Mesenchymal stem cell (in vitro differentiated cells and primary cell): ENCODE measurements at regions not wholly inside any gene's neighbourhood (a gene's known extent, or its start where the extent isn't known, plus 50 kb on each side); places are given as distances from the start of the nearest gene placed in this dataset.

Experiments used
- DNase-seq: peaks from one replicate; pipeline ENCODE4 v3.0.0-alpha.2; 2013
- H2AFZ ChIP-seq: one replicate; pipeline ENCODE4 v1.6.1; 2013; ENCODE audit warnings: low read depth, mild to moderate bottlenecking, control low read depth, inconsistent platforms, low read length, moderate library complexity
- H2AK5ac ChIP-seq: 2 replicates; pipeline ENCODE4 v1.6.1; 2013; ENCODE audit warnings: low read length, moderate library complexity, mild to moderate bottlenecking, inconsistent platforms; ENCODE audit not compliant: severe bottlenecking
- H2BK120ac ChIP-seq: one replicate; pipeline ENCODE4 v1.6.1; 2013; ENCODE audit warnings: low read depth, mild to moderate bottlenecking, inconsistent platforms, low read length, moderate library complexity
- H2BK12ac ChIP-seq, 2 experiments: one replicate each; pipeline ENCODE4 v1.6.1; 2013; ENCODE audit warnings: inconsistent platforms in 2 of 2, low read length in 2 of 2, mild to moderate bottlenecking in 2 of 2, moderate library complexity in 2 of 2, control low read depth in 1 of 2
- H2BK15ac ChIP-seq: one replicate; pipeline ENCODE4 v1.6.1; 2013; ENCODE audit warnings: mild to moderate bottlenecking, low read depth, inconsistent platforms; ENCODE audit not compliant: poor library complexity, severe bottlenecking
- H2BK5ac ChIP-seq: 2 replicates; pipeline ENCODE4 v1.6.1; 2013; ENCODE audit warnings: low read depth, mild to moderate bottlenecking, low read length, control low read depth, inconsistent platforms; ENCODE audit not compliant: poor library complexity, severe bottlenecking
- H3K14ac ChIP-seq, 2 experiments: one replicate each; pipeline ENCODE4 v1.6.1; 2013; ENCODE audit warnings: inconsistent platforms in 2 of 2, low read length in 2 of 2, control low read depth in 1 of 2, mild to moderate bottlenecking in 1 of 2, moderate library complexity in 1 of 2
- H3K18ac ChIP-seq, 2 experiments: one replicate each; pipeline ENCODE4 v1.6.1; 2013; ENCODE audit warnings: inconsistent platforms in 2 of 2, low read length in 2 of 2, control low read depth in 1 of 2, low read depth in 1 of 2, mild to moderate bottlenecking in 1 of 2
- H3K23ac ChIP-seq, 2 experiments: one replicate each; pipeline ENCODE4 v1.6.1; 2013; ENCODE audit warnings: inconsistent platforms in 2 of 2, low read length in 2 of 2, mild to moderate bottlenecking in 2 of 2, moderate library complexity in 2 of 2, control low read depth in 1 of 2
- H3K27ac ChIP-seq: 2 replicates; pipeline ENCODE4 v1.5.1; 2013; ENCODE audit warnings: mild to moderate bottlenecking, moderate library complexity, low read length, control low read depth, inconsistent platforms; ENCODE audit not compliant: poor library complexity, severe bottlenecking
- H3K27me3 ChIP-seq, 2 experiments: 2 replicates each; pipeline versions ENCODE4 v1.6.1 to v1.7.0; 2013; ENCODE audit warnings: low read length in 2 of 2, mild to moderate bottlenecking in 2 of 2, moderate library complexity in 2 of 2, control low read depth in 1 of 2, inconsistent platforms in 1 of 2; ENCODE audit not compliant: control insufficient read depth in 1 of 2, insufficient read depth in 1 of 2
- H3K36me3 ChIP-seq, 2 experiments: 2 replicates each; pipeline versions ENCODE4 v1.6.1 to v1.7.0; 2013; ENCODE audit warnings: low read length in 2 of 2, control low read depth in 1 of 2, inconsistent platforms in 1 of 2, low read depth in 1 of 2, mild to moderate bottlenecking in 1 of 2; ENCODE audit not compliant: insufficient read depth in 2 of 2, control insufficient read depth in 1 of 2
- H3K4ac ChIP-seq, 2 experiments: one replicate each; pipeline ENCODE4 v1.6.1; 2013; ENCODE audit warnings: inconsistent platforms in 2 of 2, low read length in 2 of 2, mild to moderate bottlenecking in 2 of 2, moderate library complexity in 2 of 2, control low read depth in 1 of 2, low read depth in 1 of 2
- H3K4me1 ChIP-seq: 2 replicates; pipeline ENCODE4 v1.6.1; 2013; ENCODE audit warnings: low read depth, low read length, control low read depth; ENCODE audit not compliant: control insufficient read depth, insufficient read depth
- H3K4me2 ChIP-seq: 2 replicates; pipeline ENCODE4 v1.6.1; 2013; ENCODE audit warnings: low read length, mild to moderate bottlenecking, inconsistent platforms; ENCODE audit not compliant: poor library complexity, severe bottlenecking
- H3K4me3 ChIP-seq, 2 experiments: 2 replicates each; pipeline versions ENCODE4 v1.5.1 to v1.7.0; 2013; ENCODE audit warnings: low read length in 2 of 2, mild to moderate bottlenecking in 2 of 2, control low read depth in 1 of 2, low read depth in 1 of 2; ENCODE audit not compliant: insufficient read depth in 1 of 2
- H3K79me1 ChIP-seq: replicated peaks from 2 replicates; pipeline ENCODE4 v1.6.1; 2013; ENCODE audit warnings: mild to moderate bottlenecking, control low read depth, low read length, inconsistent platforms; ENCODE audit not compliant: poor library complexity, severe bottlenecking
- H3K9ac ChIP-seq: 2 replicates; pipeline ENCODE4 v1.7.0; 2013; ENCODE audit warnings: mild to moderate bottlenecking, low read length, moderate library complexity
- H3K9me3 ChIP-seq: 2 replicates; pipeline ENCODE4 v1.7.0; 2013; ENCODE audit warnings: mild to moderate bottlenecking, low read length; ENCODE audit not compliant: control insufficient read depth
- H4K8ac ChIP-seq: one replicate; pipeline ENCODE4 v1.6.1; 2013; ENCODE audit warnings: inconsistent platforms, mild to moderate bottlenecking, low read length, moderate library complexity
- H4K91ac ChIP-seq: one replicate; pipeline ENCODE4 v1.6.1; 2013; ENCODE audit warnings: mild to moderate bottlenecking, low read length, inconsistent platforms
- WGBS: methylation state at CpG from one replicate; pipeline ENCODE4 v1.1.7; 2013; ENCODE audit warnings: mixed read lengths; 5-methylcytosine and 5-hydroxymethylcytosine counted together

DNA sequence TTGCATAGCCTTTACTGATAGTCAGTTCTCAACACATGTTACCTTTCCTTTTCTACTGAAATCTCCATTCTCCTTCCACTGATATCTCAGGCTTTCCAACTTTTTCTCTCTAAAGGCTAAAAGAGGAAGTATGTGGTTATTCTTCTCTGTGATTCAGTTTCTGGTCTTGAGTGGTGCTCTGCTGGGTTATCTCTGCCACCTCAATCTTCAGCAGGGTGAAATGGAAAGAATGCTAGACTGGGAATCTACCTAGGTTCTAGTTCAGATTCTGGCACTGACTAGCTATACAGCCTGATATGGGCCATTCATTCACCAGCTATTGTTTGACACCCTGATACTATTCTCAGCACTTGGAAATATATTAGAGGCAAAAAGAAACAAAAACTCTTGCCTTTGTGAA lies 124.9 kb upstream of the GRIA1 start:
- H3K27me3 ChIP-seq, result no peaks in the 10 kb centered on the region
- H3K4ac ChIP-seq, result no peak overlapping the region
- no peak overlapping the region for H3K14ac ChIP-seq
- no peak overlapping the region for H4K8ac ChIP-seq
- DNase-seq, result no peak
- no peak overlapping the region for H2BK12ac ChIP-seq
- H3K9me3 ChIP-seq, result no peaks in the 10 kb centered on the region
- no peak overlapping the region for H3K27ac ChIP-seq
- no peak overlapping the region for H3K4me2 ChIP-seq
- H2BK5ac ChIP-seq, result no peak overlapping the region
- H3K9ac ChIP-seq, result no peak overlapping the region
- no peak overlapping the region for H3K4me3 ChIP-seq
- no peak overlapping the region for H3K23ac ChIP-seq
- H3K79me1 ChIP-seq, result no peaks in the 10 kb centered on the region
- no peak overlapping the region for H2AFZ ChIP-seq
- no peak overlapping the region for H3K18ac ChIP-seq
- no peak overlapping the region for H4K91ac ChIP-seq
- no peaks in the 10 kb centered on the region for H3K36me3 ChIP-seq
- no peak overlapping the region for H2BK15ac ChIP-seq
- no peaks in the 10 kb centered on the region for H3K4me1 ChIP-seq
- H2AK5ac ChIP-seq, result no peak overlapping the region
- H2BK120ac ChIP-seq, result no peak overlapping the region

DNA sequence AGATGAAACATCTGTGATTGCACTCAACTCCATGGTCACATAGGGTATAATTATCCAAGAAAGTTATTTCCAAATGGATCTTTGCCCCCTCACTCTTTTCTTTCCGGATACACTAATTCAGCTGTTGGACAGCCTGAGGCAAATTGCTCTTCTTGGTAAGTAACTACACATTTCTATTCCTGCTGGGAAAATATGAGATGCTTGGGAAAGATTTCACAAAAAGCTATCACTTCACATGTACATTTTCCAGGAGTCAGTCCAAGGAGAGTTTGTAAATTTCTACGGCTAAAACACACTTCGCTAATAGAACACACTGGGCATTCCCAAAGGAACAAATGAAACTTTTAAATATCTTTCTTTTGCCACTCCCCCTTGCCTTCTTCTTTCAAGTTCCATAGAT lies 123.0 kb upstream of the GRIA1 start:
- no peak overlapping the region for H3K18ac ChIP-seq
- no peaks in the 10 kb centered on the region for H3K27me3 ChIP-seq
- H3K27ac ChIP-seq, result no peak overlapping the region
- no peak overlapping the region for H4K8ac ChIP-seq
- 98% methylated on average over 2 of the region's 3 CpGs for WGBS
- H3K4me1 ChIP-seq, result no peaks in the 10 kb centered on the region
- H2AK5ac ChIP-seq, result no peak overlapping the region
- DNase-seq, result no peak
- H2BK12ac ChIP-seq, result no peak overlapping the region
- no peak overlapping the region for H3K14ac ChIP-seq
- H3K4me2 ChIP-seq, result no peak overlapping the region
- no peak overlapping the region for H3K9ac ChIP-seq
- no peak overlapping the region for H2BK15ac ChIP-seq
- no peak overlapping the region for H2BK120ac ChIP-seq
- H3K9me3 ChIP-seq, result no peaks in the 10 kb centered on the region
- H3K79me1 ChIP-seq, result no peaks in the 10 kb centered on the region
- H3K23ac ChIP-seq, result no peak overlapping the region
- H4K91ac ChIP-seq, result no peak overlapping the region
- H3K4me3 ChIP-seq, result no peak overlapping the region
- no peak overlapping the region for H2AFZ ChIP-seq
- H2BK5ac ChIP-seq, result no peak overlapping the region
- no peak overlapping the region for H3K4ac ChIP-seq
- no peaks in the 10 kb centered on the region for H3K36me3 ChIP-seq

DNA sequence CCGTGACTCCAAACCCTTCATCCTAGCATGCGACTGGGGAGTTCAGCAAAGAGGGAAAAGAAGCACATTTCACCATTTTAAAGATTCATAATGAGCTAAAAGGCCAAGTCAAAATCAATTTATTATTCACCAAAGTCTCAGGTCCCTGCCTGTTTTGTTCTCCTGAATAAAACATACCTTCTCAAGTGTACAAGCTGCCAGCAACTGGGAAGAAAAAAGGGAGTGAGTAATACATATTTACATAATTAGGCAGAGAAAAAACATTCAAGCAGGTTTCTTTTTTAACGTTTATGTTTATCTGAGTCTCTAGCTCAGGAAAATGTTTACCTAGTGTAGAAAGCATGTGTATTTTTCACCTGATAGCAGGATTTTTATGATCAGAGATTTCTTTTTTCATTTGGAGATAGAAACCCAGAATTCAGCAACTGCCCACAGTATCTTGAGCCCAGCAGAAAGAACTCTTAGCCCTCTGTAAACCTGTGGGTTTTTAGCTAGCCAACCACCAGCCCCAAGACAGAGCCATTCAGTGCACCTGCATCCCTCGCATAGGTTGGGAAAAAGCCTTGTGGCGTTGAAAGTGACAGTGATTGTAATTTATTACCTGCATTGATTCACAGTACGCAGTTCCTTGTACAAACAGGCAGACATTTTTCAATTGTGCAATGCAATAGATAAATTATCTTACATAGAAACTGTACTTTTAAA lies 117.9 kb upstream of the GRIA1 start:
- no peak overlapping the region for H2BK120ac ChIP-seq
- H2AFZ ChIP-seq, result no peak overlapping the region
- no peak overlapping the region for H2BK15ac ChIP-seq
- DNase-seq, result no peak
- no peak overlapping the region for H3K27ac ChIP-seq
- no peaks in the 10 kb centered on the region for H3K27me3 ChIP-seq
- no peaks in the 10 kb centered on the region for H3K36me3 ChIP-seq
- H2BK12ac ChIP-seq, result no peak overlapping the region
- no peak overlapping the region for H3K18ac ChIP-seq
- no peak overlapping the region for H3K4me2 ChIP-seq
- H2BK5ac ChIP-seq, result no peak overlapping the region
- no peak overlapping the region for H3K23ac ChIP-seq
- no peaks in the 10 kb centered on the region for H3K4me1 ChIP-seq
- H3K4ac ChIP-seq, result no peak overlapping the region
- H3K9ac ChIP-seq, result no peak overlapping the region
- H3K9me3 ChIP-seq, result no peaks in the 10 kb centered on the region
- H4K91ac ChIP-seq, result no peak overlapping the region
- WGBS, result 85% methylated on average over 3 of the region's 6 CpGs
- H3K14ac ChIP-seq, result no peak overlapping the region
- H4K8ac ChIP-seq, result no peak overlapping the region
- no peak overlapping the region for H2AK5ac ChIP-seq
- no peak overlapping the region for H3K4me3 ChIP-seq
- H3K79me1 ChIP-seq, result no peaks in the 10 kb centered on the region

DNA sequence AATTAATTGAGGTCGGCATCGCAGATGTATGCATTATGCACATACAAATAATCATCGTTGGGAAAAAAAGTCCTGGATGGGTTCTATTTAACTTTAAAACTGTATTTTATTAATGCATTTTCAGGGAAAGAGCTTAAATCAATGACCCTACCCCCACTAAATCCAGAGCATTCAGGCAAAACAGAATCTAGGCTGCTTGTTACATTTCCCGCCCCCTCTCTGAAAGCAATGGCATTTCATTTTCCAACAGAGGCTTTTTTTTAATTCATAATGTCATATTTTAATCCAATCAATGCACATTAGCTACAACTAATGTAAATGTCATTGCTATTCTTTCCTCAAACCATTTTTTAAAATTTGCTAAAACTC lies 117.4 kb upstream of the GRIA1 start:
- H3K27me3 ChIP-seq, result no peaks in the 10 kb centered on the region
- H3K14ac ChIP-seq, result no peak overlapping the region
- 94% methylated on average over 1 of the region's 4 CpGs for WGBS

More for the DNA sequence above, 117.4 kb upstream of the GRIA1 start:
- Histone ChIP-seq H2AK5ac (no peak overlapping the region), H3K9ac (no peak overlapping the region), H3K4me2 (no peak overlapping the region), H3K23ac (no peak overlapping the region), H3K18ac (no peak overlapping the region), H2AFZ (no peak overlapping the region), H2BK12ac (no peak overlapping the region), H3K4me1 (no peaks in the 10 kb centered on the region), H4K91ac (no peak overlapping the region), H3K4ac (no peak overlapping the region), H3K36me3 (no peaks in the 10 kb centered on the region), H4K8ac (no peak overlapping the region), H3K27ac (no peak overlapping the region), H2BK120ac (no peak overlapping the region), H3K4me3 (no peak overlapping the region), H2BK15ac (no peak overlapping the region), H3K9me3 (no peaks in the 10 kb centered on the region), H3K79me1 (no peaks in the 10 kb centered on the region), H2BK5ac (no peak overlapping the region)
- no peak for DNase-seq
